Mesenchymal stem cell (in vitro differentiated cells and primary cell): ENCODE measurements at regions not wholly inside any gene's neighbourhood (a gene's known extent, or its start where the extent isn't known, plus 50 kb on each side); places are given as distances from the start of the nearest gene placed in this dataset.

Experiments used
- DNase-seq: peaks from one replicate; pipeline ENCODE4 v3.0.0-alpha.2; 2013
- H2AFZ ChIP-seq: one replicate; pipeline ENCODE4 v1.6.1; 2013; ENCODE audit warnings: low read depth, mild to moderate bottlenecking, control low read depth, inconsistent platforms, low read length, moderate library complexity
- H2AK5ac ChIP-seq: 2 replicates; pipeline ENCODE4 v1.6.1; 2013; ENCODE audit warnings: low read length, moderate library complexity, mild to moderate bottlenecking, inconsistent platforms; ENCODE audit not compliant: severe bottlenecking
- H2BK120ac ChIP-seq: one replicate; pipeline ENCODE4 v1.6.1; 2013; ENCODE audit warnings: low read depth, mild to moderate bottlenecking, inconsistent platforms, low read length, moderate library complexity
- H2BK12ac ChIP-seq, 2 experiments: one replicate each; pipeline ENCODE4 v1.6.1; 2013; ENCODE audit warnings: inconsistent platforms in 2 of 2, low read length in 2 of 2, mild to moderate bottlenecking in 2 of 2, moderate library complexity in 2 of 2, control low read depth in 1 of 2
- H2BK15ac ChIP-seq: one replicate; pipeline ENCODE4 v1.6.1; 2013; ENCODE audit warnings: mild to moderate bottlenecking, low read depth, inconsistent platforms; ENCODE audit not compliant: poor library complexity, severe bottlenecking
- H2BK5ac ChIP-seq: 2 replicates; pipeline ENCODE4 v1.6.1; 2013; ENCODE audit warnings: low read depth, mild to moderate bottlenecking, low read length, control low read depth, inconsistent platforms; ENCODE audit not compliant: poor library complexity, severe bottlenecking
- H3K14ac ChIP-seq, 2 experiments: one replicate each; pipeline ENCODE4 v1.6.1; 2013; ENCODE audit warnings: inconsistent platforms in 2 of 2, low read length in 2 of 2, control low read depth in 1 of 2, mild to moderate bottlenecking in 1 of 2, moderate library complexity in 1 of 2
- H3K18ac ChIP-seq, 2 experiments: one replicate each; pipeline ENCODE4 v1.6.1; 2013; ENCODE audit warnings: inconsistent platforms in 2 of 2, low read length in 2 of 2, control low read depth in 1 of 2, low read depth in 1 of 2, mild to moderate bottlenecking in 1 of 2
- H3K23ac ChIP-seq, 2 experiments: one replicate each; pipeline ENCODE4 v1.6.1; 2013; ENCODE audit warnings: inconsistent platforms in 2 of 2, low read length in 2 of 2, mild to moderate bottlenecking in 2 of 2, moderate library complexity in 2 of 2, control low read depth in 1 of 2
- H3K27ac ChIP-seq: 2 replicates; pipeline ENCODE4 v1.5.1; 2013; ENCODE audit warnings: mild to moderate bottlenecking, moderate library complexity, low read length, control low read depth, inconsistent platforms; ENCODE audit not compliant: poor library complexity, severe bottlenecking
- H3K27me3 ChIP-seq, 2 experiments: 2 replicates each; pipeline versions ENCODE4 v1.6.1 to v1.7.0; 2013; ENCODE audit warnings: low read length in 2 of 2, mild to moderate bottlenecking in 2 of 2, moderate library complexity in 2 of 2, control low read depth in 1 of 2, inconsistent platforms in 1 of 2; ENCODE audit not compliant: control insufficient read depth in 1 of 2, insufficient read depth in 1 of 2
- H3K36me3 ChIP-seq, 2 experiments: 2 replicates each; pipeline versions ENCODE4 v1.6.1 to v1.7.0; 2013; ENCODE audit warnings: low read length in 2 of 2, control low read depth in 1 of 2, inconsistent platforms in 1 of 2, low read depth in 1 of 2, mild to moderate bottlenecking in 1 of 2; ENCODE audit not compliant: insufficient read depth in 2 of 2, control insufficient read depth in 1 of 2
- H3K4ac ChIP-seq, 2 experiments: one replicate each; pipeline ENCODE4 v1.6.1; 2013; ENCODE audit warnings: inconsistent platforms in 2 of 2, low read length in 2 of 2, mild to moderate bottlenecking in 2 of 2, moderate library complexity in 2 of 2, control low read depth in 1 of 2, low read depth in 1 of 2
- H3K4me1 ChIP-seq: 2 replicates; pipeline ENCODE4 v1.6.1; 2013; ENCODE audit warnings: low read depth, low read length, control low read depth; ENCODE audit not compliant: control insufficient read depth, insufficient read depth
- H3K4me2 ChIP-seq: 2 replicates; pipeline ENCODE4 v1.6.1; 2013; ENCODE audit warnings: low read length, mild to moderate bottlenecking, inconsistent platforms; ENCODE audit not compliant: poor library complexity, severe bottlenecking
- H3K4me3 ChIP-seq, 2 experiments: 2 replicates each; pipeline versions ENCODE4 v1.5.1 to v1.7.0; 2013; ENCODE audit warnings: low read length in 2 of 2, mild to moderate bottlenecking in 2 of 2, control low read depth in 1 of 2, low read depth in 1 of 2; ENCODE audit not compliant: insufficient read depth in 1 of 2
- H3K79me1 ChIP-seq: replicated peaks from 2 replicates; pipeline ENCODE4 v1.6.1; 2013; ENCODE audit warnings: mild to moderate bottlenecking, control low read depth, low read length, inconsistent platforms; ENCODE audit not compliant: poor library complexity, severe bottlenecking
- H3K9ac ChIP-seq: 2 replicates; pipeline ENCODE4 v1.7.0; 2013; ENCODE audit warnings: mild to moderate bottlenecking, low read length, moderate library complexity
- H3K9me3 ChIP-seq: 2 replicates; pipeline ENCODE4 v1.7.0; 2013; ENCODE audit warnings: mild to moderate bottlenecking, low read length; ENCODE audit not compliant: control insufficient read depth
- H4K8ac ChIP-seq: one replicate; pipeline ENCODE4 v1.6.1; 2013; ENCODE audit warnings: inconsistent platforms, mild to moderate bottlenecking, low read length, moderate library complexity
- H4K91ac ChIP-seq: one replicate; pipeline ENCODE4 v1.6.1; 2013; ENCODE audit warnings: mild to moderate bottlenecking, low read length, inconsistent platforms
- WGBS: methylation state at CpG from one replicate; pipeline ENCODE4 v1.1.7; 2013; ENCODE audit warnings: mixed read lengths; 5-methylcytosine and 5-hydroxymethylcytosine counted together

DNA sequence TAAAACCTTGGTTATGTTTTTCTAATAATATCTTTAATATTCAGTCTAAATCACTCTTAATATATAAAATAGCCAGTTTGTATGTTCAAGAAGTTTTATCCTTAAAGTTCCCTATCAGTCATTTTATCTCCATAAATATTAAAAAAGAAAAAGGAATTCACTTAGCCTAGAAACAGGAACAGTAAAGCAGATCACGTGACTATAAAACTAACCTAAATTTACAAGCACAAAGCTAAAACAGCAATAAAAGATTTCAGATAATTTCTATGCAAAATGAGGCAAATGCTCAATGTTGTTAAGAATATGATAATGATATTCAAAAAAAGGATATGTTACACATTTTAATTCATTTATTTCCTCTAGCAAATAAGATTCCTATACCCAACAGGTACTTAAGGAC lies 57.1 kb upstream of the TNIP3 start:
- no peak overlapping the region for H2AK5ac ChIP-seq
- no peaks in the 10 kb centered on the region for H3K79me1 ChIP-seq
- H2BK120ac ChIP-seq, result no peak overlapping the region
- no peak overlapping the region for H3K4me3 ChIP-seq
- no peak overlapping the region for H2BK5ac ChIP-seq
- no peak overlapping the region for H3K9ac ChIP-seq
- H3K36me3 ChIP-seq, result no peaks in the 10 kb centered on the region
- H3K4me1 ChIP-seq, result no peaks in the 10 kb centered on the region
- no peak overlapping the region for H3K18ac ChIP-seq
- H3K27ac ChIP-seq, result no peak overlapping the region
- no peak overlapping the region for H2AFZ ChIP-seq
- H4K8ac ChIP-seq, result no peak overlapping the region
- H3K9me3 ChIP-seq, result no peaks in the 10 kb centered on the region
- no peak overlapping the region for H3K4me2 ChIP-seq
- WGBS, result no CpG with 5 or more reads among the region's 1 CpG
- H3K4ac ChIP-seq, result no peak overlapping the region
- no peak overlapping the region for H2BK15ac ChIP-seq
- no peak overlapping the region for H3K14ac ChIP-seq
- no peak for DNase-seq
- H4K91ac ChIP-seq, result no peak overlapping the region
- H2BK12ac ChIP-seq, result no peak overlapping the region
- no peaks in the 10 kb centered on the region for H3K27me3 ChIP-seq
- H3K23ac ChIP-seq, result no peak overlapping the region

DNA sequence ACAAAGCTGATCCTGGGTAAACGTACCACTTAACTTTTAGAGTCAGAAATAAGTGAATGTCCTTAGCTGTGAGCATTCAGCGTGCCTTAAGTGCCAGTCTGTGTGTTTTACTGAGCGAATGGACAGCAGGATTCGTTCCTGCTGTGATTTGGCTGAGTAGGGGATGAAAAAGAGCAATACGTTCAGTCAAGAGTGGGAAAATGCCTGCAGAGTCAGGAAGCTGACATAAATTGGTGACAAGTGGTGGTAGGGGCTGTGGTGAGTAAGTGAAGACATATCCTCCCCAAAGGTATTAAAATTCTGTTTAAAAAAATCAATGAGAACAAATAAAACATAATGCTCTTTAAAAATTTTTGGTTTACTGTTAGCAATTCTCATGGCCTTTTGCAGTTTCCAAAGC lies 56.6 kb upstream of the TNIP3 start:
- H4K8ac ChIP-seq, result peak overlapping the region; percentile 8
- H3K27me3 ChIP-seq, result no peaks in the 10 kb centered on the region
- H3K36me3 ChIP-seq, result no peaks in the 10 kb centered on the region
- no peak overlapping the region for H3K9ac ChIP-seq
- H3K18ac ChIP-seq, result peak overlapping the region in 1 of 2 experiments; percentile 11
- H2AFZ ChIP-seq, result no peak overlapping the region
- no peak overlapping the region for H3K23ac ChIP-seq
- H2BK5ac ChIP-seq, result no peak overlapping the region
- peak overlapping the region; percentile 73 to 83 for H2BK12ac ChIP-seq
- no peak overlapping the region for H3K4me2 ChIP-seq
- H3K14ac ChIP-seq, result no peak overlapping the region
- H3K9me3 ChIP-seq, result no peaks in the 10 kb centered on the region
- 57% methylated on average over 5 of the region's 5 CpGs for WGBS
- no peak overlapping the region for H3K4ac ChIP-seq
- DNase-seq, result no peak
- H2BK15ac ChIP-seq, result no peak overlapping the region
- no peak overlapping the region for H4K91ac ChIP-seq
- H3K27ac ChIP-seq, result no peak overlapping the region
- H2BK120ac ChIP-seq, result no peak overlapping the region
- H3K4me3 ChIP-seq, result no peak overlapping the region
- H3K4me1 ChIP-seq, result no peaks in the 10 kb centered on the region
- no peak overlapping the region for H2AK5ac ChIP-seq
- H3K79me1 ChIP-seq, result no peaks in the 10 kb centered on the region

DNA sequence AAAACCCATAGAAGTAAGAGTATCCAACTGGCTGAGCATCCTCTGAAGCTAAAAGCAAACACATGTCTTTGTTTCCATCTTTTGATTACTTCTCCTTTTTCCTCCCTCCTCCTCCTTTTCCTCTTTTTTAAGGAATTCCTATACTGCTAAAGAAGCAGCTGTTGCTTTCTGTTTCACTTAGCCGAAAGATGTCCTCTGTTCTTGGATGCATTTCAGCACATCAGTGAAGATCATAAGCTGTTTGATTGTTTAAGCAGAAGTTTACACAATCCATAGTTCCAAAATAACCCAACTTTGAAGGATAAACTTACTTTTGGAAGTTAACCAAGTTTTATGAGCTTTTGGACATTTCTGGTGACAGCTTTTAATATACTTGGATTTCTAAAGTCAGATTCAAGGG lies 55.1 kb upstream of the TNIP3 start:
- no peak overlapping the region for H2BK5ac ChIP-seq
- no peaks in the 10 kb centered on the region for H3K79me1 ChIP-seq
- peak overlapping the region in 1 of 2 experiments; percentile 20 for H3K4me3 ChIP-seq
- H3K18ac ChIP-seq, result no peak overlapping the region
- no peak overlapping the region for H2AFZ ChIP-seq
- no peak overlapping the region for H3K4ac ChIP-seq
- H4K91ac ChIP-seq, result no peak overlapping the region
- no peaks in the 10 kb centered on the region for H3K27me3 ChIP-seq
- no peak overlapping the region for H2BK120ac ChIP-seq
- H4K8ac ChIP-seq, result no peak overlapping the region
- H3K14ac ChIP-seq, result no peak overlapping the region
- no peaks in the 10 kb centered on the region for H3K36me3 ChIP-seq
- no peak overlapping the region for H3K9ac ChIP-seq
- no peak overlapping the region for H2BK12ac ChIP-seq
- H2BK15ac ChIP-seq, result no peak overlapping the region
- H3K4me2 ChIP-seq, result no peak overlapping the region
- no peak overlapping the region for H3K23ac ChIP-seq
- peak; percentile 38 for DNase-seq
- no peaks in the 10 kb centered on the region for H3K4me1 ChIP-seq
- H3K9me3 ChIP-seq, result no peaks in the 10 kb centered on the region
- no peak overlapping the region for H2AK5ac ChIP-seq
- H3K27ac ChIP-seq, result no peak overlapping the region
- no CpG with 5 or more reads among the region's 1 CpG for WGBS

DNA sequence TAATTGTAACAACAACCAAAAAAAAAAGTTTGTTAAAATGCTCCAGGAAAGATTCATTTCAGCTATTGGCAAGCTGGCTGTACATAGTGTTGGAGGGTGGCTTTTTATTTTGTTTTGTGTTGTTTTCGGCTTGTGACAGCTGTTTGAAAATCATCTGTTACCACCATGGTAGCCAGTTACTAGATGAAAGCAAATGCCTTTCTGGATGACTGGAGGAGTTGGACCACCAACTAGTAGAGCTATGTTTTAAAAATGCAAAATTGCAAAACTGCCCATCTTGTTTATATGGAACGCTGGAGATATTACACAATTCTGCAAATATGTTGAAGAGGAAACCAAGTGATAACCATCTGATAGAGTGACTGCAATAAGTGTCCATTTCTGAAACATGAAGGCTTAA lies 53.2 kb upstream of the TNIP3 start:
- Histone ChIP-seq H3K79me1 (no peaks in the 10 kb centered on the region), H4K8ac (no peak overlapping the region), H2AK5ac (no peak overlapping the region), H2BK12ac (no peak overlapping the region), H2BK15ac (no peak overlapping the region), H3K9me3 (no peaks in the 10 kb centered on the region), H4K91ac (no peak overlapping the region), H2BK5ac (no peak overlapping the region), H3K14ac (no peak overlapping the region), H3K4me2 (no peak overlapping the region), H3K27ac (peak overlapping the region; percentile 56), H3K9ac (no peak overlapping the region), H3K4me3 (no peak overlapping the region), H3K4me1 (peaks cover 1% of the 10 kb centered on the region), H2BK120ac (no peak overlapping the region), H3K23ac (no peak overlapping the region), H3K4ac (no peak overlapping the region), H3K27me3 (no peaks in the 10 kb centered on the region), H2AFZ (no peak overlapping the region), H3K18ac (peak overlapping the region in 1 of 2 experiments; percentile 33), H3K36me3 (no peaks in the 10 kb centered on the region)
- 93% methylated on average over 1 of the region's 2 CpGs for whole genome bisulfite sequencing
- peak; percentile 69 for DNase-seq
